GM12878 (cell line): ENCODE measurements at regions not wholly inside any gene's neighbourhood (a gene's known extent, or its start where the extent isn't known, plus 50 kb on each side); places are given as distances from the start of the nearest gene placed in this dataset.

Experiments
- ATAC-seq: fragments of 200-7000 bp; cut with Tn5 transposase; 3 replicates; pipeline ENCODE4 v1.9.1; 2020; ENCODE audit warnings: mild to moderate bottlenecking, moderate library complexity
- BruUV-seq: library from RNA; stranded (reverse); fragments of 400-500 nt; replicated peaks from 2 replicates; lab custom pipeline; 2021; lab: Mats Ljungman, UMichigan
- CTCF ChIA-PET: fragments of 300-600 bp; sonication (Branson Sonifier 250); formaldehyde crosslinking; extraction: SDS; loops from one replicate; lab custom pipeline; 2021; ENCODE audit warnings: inconsistent platforms; lab: Yijun Ruan, JAX
- POLR2A ChIA-PET: fragments of 350-600 bp; formaldehyde crosslinking; extraction: SDS; loops from one replicate; lab custom pipeline; 2021; ENCODE audit warnings: inconsistent platforms; lab: Charles Lee
- RAD21 ChIA-PET: fragments of 300-600 bp; sonication (Branson Sonifier 250); formaldehyde crosslinking; loops from one replicate; lab custom pipeline; 2023; ENCODE audit warnings: antibody characterized with exemption; ENCODE audit not compliant: unreplicated experiment; lab: Charles Lee
- SMC1A ChIA-PET: fragments of 300-600 bp; sonication (Branson Sonifier 250); formaldehyde crosslinking; loops from one replicate; lab custom pipeline; 2023; ENCODE audit not compliant: unreplicated experiment, uncharacterized antibody; lab: Charles Lee
- DNase-seq: peaks from one replicate; pipeline ENCODE4 v3.0.0-alpha.2; 2011; ENCODE audit warnings: low read depth, low spot score
- FAIRE-seq: peaks from 3 replicates; lab custom pipeline; 2011; peaks lifted over from hg19 to GRCh38; lab: Jason Lieb, UNC
- H2AFZ ChIP-seq: 2 replicates; pipeline ENCODE4 v1.6.0; 2011; ENCODE audit warnings: low read depth, low read length, control low read depth; ENCODE audit not compliant: control insufficient read depth
- H3K27ac ChIP-seq: 2 replicates; pipeline ENCODE4 v1.5.1; 2011; ENCODE audit warnings: control low read depth; ENCODE audit not compliant: control insufficient read depth, insufficient read depth
- H3K27me3 ChIP-seq, 2 experiments: replicated peaks in 1 of 2; 2 replicates each; pipeline versions ENCODE4 v1.6.0 to v1.6.1; 2011; ENCODE audit warnings: low read length in 1 of 2; ENCODE audit not compliant: control insufficient read depth in 2 of 2, insufficient read depth in 2 of 2
- H3K36me3 ChIP-seq, 2 experiments: 2 replicates each; pipeline ENCODE4 v1.5.1; 2011; ENCODE audit warnings: low read length in 1 of 2; ENCODE audit not compliant: control insufficient read depth in 2 of 2, insufficient read depth in 2 of 2
- H3K4me1 ChIP-seq: 2 replicates; pipeline ENCODE4 v1.6.1; 2011; ENCODE audit warnings: mild to moderate bottlenecking, low read length, moderate library complexity, mixed read lengths; ENCODE audit not compliant: control insufficient read depth, insufficient read depth
- H3K4me2 ChIP-seq: 2 replicates; pipeline ENCODE4 v1.6.0; 2011; ENCODE audit warnings: control low read depth; ENCODE audit not compliant: control insufficient read depth, insufficient read depth
- H3K4me3 ChIP-seq: fragments of 200-600 bp; sonication (generic); 2 replicates; pipeline ENCODE4 v1.5.1; 2016
- H3K79me2 ChIP-seq: 2 replicates; pipeline ENCODE4 v1.6.0; 2011; ENCODE audit warnings: low read length; ENCODE audit not compliant: control insufficient read depth, insufficient read depth
- H3K9ac ChIP-seq: 2 replicates; pipeline ENCODE4 v1.8.0; 2011; ENCODE audit warnings: low read length, control low read depth, mixed read lengths; ENCODE audit not compliant: control insufficient read depth, insufficient read depth
- H3K9me3 ChIP-seq: replicated peaks from 3 replicates; pipeline ENCODE4 v1.5.1; 2011; ENCODE audit warnings: mild to moderate bottlenecking, low read length; ENCODE audit not compliant: control insufficient read depth, insufficient read depth
- H4K20me1 ChIP-seq: 2 replicates; pipeline ENCODE4 v1.6.0; 2011; ENCODE audit not compliant: control insufficient read depth, insufficient read depth
- BACH1 ChIP-seq: fragments of 450-650 bp; IDR thresholded peaks from 2 replicates; pipeline ENCODE4 v1.6.1; 2017; ENCODE audit warnings: mild to moderate bottlenecking, borderline replicate concordance
- BMI1 ChIP-seq: fragments of 450-650 bp; IDR thresholded peaks from 2 replicates; pipeline ENCODE4 v1.6.1; 2016; ENCODE audit warnings: mild to moderate bottlenecking, moderate library complexity, borderline replicate concordance
- BRCA1 ChIP-seq: IDR thresholded peaks from 2 replicates; pipeline ENCODE4 v1.6.1; 2011; ENCODE audit warnings: low read depth, low read length, improper control_type of control experiment
- ELK1 ChIP-seq: IDR thresholded peaks from 2 replicates; pipeline ENCODE4 v1.6.1; 2012; ENCODE audit warnings: low read depth, low read length, improper control_type of control experiment
- HCFC1 ChIP-seq: fragments of 150-350 bp; IDR thresholded peaks from 2 replicates; pipeline ENCODE4 v1.6.1; 2014; ENCODE audit warnings: low read length
- IRF4 ChIP-seq: IDR thresholded peaks from 2 replicates; pipeline ENCODE4 v1.6.1; 2011; ENCODE audit warnings: low read depth, low read length
- JUND ChIP-seq: IDR thresholded peaks from 2 replicates; pipeline ENCODE4 v1.6.1; 2012; ENCODE audit warnings: low read depth, mild to moderate bottlenecking, low read length, improper control_type of control experiment, moderate library complexity
- MTA2 ChIP-seq: fragments of 450-650 bp; IDR thresholded peaks from 2 replicates; pipeline ENCODE4 v1.6.1; 2016; ENCODE audit warnings: low read depth, mild to moderate bottlenecking, moderate library complexity
- NR2C2 ChIP-seq: IDR thresholded peaks from 2 replicates; pipeline ENCODE4 v1.6.1; 2011; ENCODE audit warnings: borderline replicate concordance, low read depth; ENCODE audit not compliant: control insufficient read depth, insufficient read length
- PAX8 ChIP-seq: fragments of 450-650 bp; IDR thresholded peaks from 2 replicates; pipeline ENCODE4 v1.6.1; 2017; ENCODE audit warnings: mild to moderate bottlenecking, moderate library complexity
- PML ChIP-seq: IDR thresholded peaks from 2 replicates; pipeline ENCODE4 v1.6.1; 2012; ENCODE audit warnings: low read length, inconsistent platforms
- WGBS: methylation state at CpG from one replicate; pipeline ENCODE4 v1.1.6; 2016; ENCODE audit warnings: low lambda C conversion rate; ENCODE audit not compliant: insufficient replicate concordance, insufficient coverage; ENCODE audit errors: missing lambda C conversion rate; 5-methylcytosine and 5-hydroxymethylcytosine counted together
- in situ Hi-C: fragments of 300-500 bp; cut with MboI; formaldehyde crosslinking; loops from 9 replicates; pipeline ENCODE4 v1.14.3; 2018; ENCODE audit warnings: mixed read lengths
- intact Hi-C: fragments of 100-400 bp; cut with micrococcal nuclease; formaldehyde crosslinking; loops from one replicate; pipeline ENCODE4 v1.14.2; 2022; ENCODE audit not compliant: unreplicated experiment

GRCh38 chr5:53359916-53360517 lies 120.4 kb upstream of the FST start:
- Histone ChIP-seq H2AFZ (no peak overlapping the region), H3K9me3 (no peaks in the 10 kb centered on the region), H3K27ac (no peak overlapping the region), H3K4me3 (no peak overlapping the region), H3K4me1 (no peaks in the 10 kb centered on the region), H3K9ac (no peak overlapping the region), H3K79me2 (no peaks in the 10 kb centered on the region), H3K4me2 (no peak overlapping the region), H3K27me3 (no peaks in the 10 kb centered on the region), H3K36me3 (no peaks in the 10 kb centered on the region), H4K20me1 (no peaks in the 10 kb centered on the region)
- no TSS peak for BruUV-seq
- CTCF ChIA-PET: no interaction called here
- no peak for ATAC-seq
- WGBS: 12% methylated on average over 4 of the region's 4 CpGs
- RAD21 ChIA-PET: no interaction called here
- TF ChIP-seq JUND (no peak), PAX8 (no peak), MTA2 (no peak), BACH1 (no peak), IRF4 (no peak), BRCA1 (no peak), ELK1 (no peak), NR2C2 (no peak), BMI1 (no peak), HCFC1 (no peak), PML (no peak)
- POLR2A ChIA-PET: no interaction called here
- SMC1A ChIA-PET: interaction anchor here (0.8 kb wide), 1 partner anchor 10 kb away, joined by 3 read pairs; no protein-coding TSS in a partner anchor
- intact Hi-C loops: loop anchor here (1.0 kb wide), 1 partner anchor 35 kb away; no protein-coding TSS in a partner anchor
- no peak for FAIRE-seq
- DNase-seq: no peak
- in situ Hi-C loops: no loop called here
